GM18870 (cell line): ENCODE measurements at regions not wholly inside any gene's neighbourhood (a gene's known extent, or its start where the extent isn't known, plus 50 kb on each side); places are given as distances from the start of the nearest gene placed in this dataset.
"Not testable (repeated sequence)": the region's sequence is repeated elsewhere in the genome, so short reads cannot be mapped to it uniquely, and the experiment has no call there.

Experiments used
- ATAC-seq: cut with Tn5 transposase; IDR thresholded peaks from one replicate; pipeline ENCODE4 v1.9.1; 2021; ENCODE audit warnings: moderate library complexity; ENCODE audit not compliant: unreplicated experiment

GRCh38 chr17:20840987-20841865 lies 201.6 kb downstream of the USP22 start:
- ATAC-seq: not testable (repeated sequence)

DNA sequence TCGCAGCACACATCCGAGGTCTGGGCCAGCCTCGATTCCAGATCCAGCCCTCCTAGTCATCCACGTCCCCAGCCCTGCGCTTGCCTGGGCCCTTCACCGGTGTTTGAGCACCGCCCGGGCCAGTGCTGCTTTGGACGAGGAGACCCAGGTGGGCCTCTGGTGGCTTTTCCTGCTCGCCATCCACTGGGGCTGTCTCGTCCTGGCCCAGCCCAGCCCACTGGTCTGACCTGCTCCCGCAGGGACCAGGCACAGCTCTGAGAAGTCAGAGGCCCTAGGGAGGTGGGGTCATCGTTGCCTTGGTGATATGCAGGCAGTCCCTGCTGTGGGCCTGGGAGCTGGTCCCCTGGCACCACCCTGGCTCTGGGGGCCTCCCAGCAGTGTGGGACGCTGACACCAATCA lies 200.8 kb downstream of the USP22 start:
- not testable (repeated sequence) for ATAC-seq

- not testable (repeated sequence) for ATAC-seq
These were observed 199.6 kb downstream of the USP22 start for GRCh38 chr17:20843261-20843660.

- not testable (repeated sequence) for ATAC-seq
These were observed 198.8 kb downstream of the USP22 start for GRCh38 chr17:20843799-20844553.

DNA sequence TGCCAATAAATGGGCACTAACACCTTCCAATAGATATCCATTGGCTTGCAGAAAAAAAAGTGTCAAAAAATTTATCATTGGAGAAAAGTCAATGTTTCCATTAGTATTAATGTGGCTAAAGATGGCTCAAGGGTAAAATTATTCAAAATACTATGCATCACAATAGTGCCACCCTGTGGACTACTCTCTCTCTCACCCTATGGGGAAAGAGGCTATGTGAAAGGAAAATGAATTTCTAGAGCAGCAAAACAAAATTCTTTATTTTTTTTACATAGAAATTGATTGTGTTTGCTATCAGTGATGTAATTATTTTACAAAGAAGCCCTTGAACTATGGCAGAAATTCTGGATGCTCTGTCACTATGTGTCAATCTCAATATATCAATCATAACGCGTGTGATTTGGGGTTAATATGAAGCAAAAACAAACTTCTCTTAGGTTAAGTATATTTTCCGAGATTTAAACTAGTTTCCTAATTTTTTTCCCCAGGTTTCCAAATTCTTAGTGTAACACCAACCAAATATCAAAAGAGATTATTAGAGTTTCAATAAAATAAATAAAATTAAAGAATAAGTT lies 193.9 kb downstream of the USP22 start:
- not testable (repeated sequence) for ATAC-seq

GRCh38 chr17:20851591-20852238 lies 191.1 kb downstream of the USP22 start:
- ATAC-seq: not testable (repeated sequence)

GRCh38 chr17:20852239-20852989 lies 190.4 kb downstream of the USP22 start:
- no peak for ATAC-seq

GRCh38 chr17:20852990-20853370 lies 189.8 kb downstream of the USP22 start:
- ATAC-seq: no peak

- not testable (repeated sequence) for ATAC-seq
These were observed 186.8 kb downstream of the USP22 start for GRCh38 chr17:20855910-20856470.

GRCh38 chr17:20866444-20867209 lies 176.2 kb downstream of the USP22 start:
- not testable (repeated sequence) for ATAC-seq

GRCh38 chr17:20867436-20867937 lies 175.3 kb downstream of the USP22 start:
- ATAC-seq: not testable (repeated sequence)

DNA sequence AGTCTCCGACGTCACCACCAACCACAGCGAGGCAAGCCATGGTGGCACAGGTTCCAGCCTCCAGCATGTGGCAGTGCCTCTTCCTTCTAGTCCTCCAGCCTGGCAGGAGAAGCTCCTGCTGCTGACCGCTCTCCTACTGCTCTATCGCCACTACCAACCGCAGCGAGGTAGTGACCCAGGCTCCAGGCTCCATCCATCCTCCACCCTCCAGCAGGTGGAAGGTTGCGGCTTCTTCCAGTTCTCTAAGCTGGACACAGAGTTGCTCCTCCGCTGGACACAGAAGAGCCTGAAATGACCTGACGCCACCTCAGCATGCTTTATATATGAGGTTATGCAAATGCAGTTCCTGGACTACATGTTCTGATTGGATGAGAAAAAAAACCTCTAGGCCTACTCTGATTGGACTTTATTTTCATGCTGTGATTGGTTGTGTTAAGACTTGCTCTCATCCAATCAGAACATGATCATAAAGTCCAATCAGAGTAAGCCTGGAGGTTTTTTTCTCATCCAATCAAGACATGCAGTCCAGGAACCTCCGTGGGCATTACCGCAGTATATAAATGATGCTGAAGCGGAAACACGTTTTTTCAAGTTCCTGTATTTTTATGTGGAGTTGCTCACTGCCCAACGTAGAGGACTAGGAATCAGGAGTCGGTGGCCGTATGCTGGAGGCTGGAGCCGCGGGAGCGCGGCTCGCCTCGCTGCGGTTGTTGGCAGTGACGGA lies 174.7 kb downstream of the USP22 start:
- ATAC-seq: not testable (repeated sequence)

- not testable (repeated sequence) for ATAC-seq
These were observed 174.2 kb downstream of the USP22 start for GRCh38 chr17:20868662-20869007.

DNA sequence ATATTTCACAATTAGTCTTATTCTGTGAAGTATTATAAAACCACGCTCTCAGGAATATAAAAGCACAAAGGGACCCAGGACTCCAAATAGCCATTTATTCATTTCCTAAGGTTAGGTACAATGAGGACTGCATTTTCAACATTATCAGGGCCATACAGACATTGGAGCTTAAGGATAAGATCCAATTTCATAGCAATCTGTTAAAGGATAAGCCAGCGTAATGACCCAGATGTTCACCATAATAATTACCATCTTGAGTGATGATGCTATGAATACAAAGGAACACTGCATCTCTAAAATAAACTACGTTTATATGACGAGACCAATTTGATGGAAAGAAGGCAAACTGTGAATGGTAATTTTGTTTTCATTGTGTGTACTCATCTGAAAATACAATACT lies 169.6 kb downstream of the USP22 start:
- not testable (repeated sequence) for ATAC-seq

DNA sequence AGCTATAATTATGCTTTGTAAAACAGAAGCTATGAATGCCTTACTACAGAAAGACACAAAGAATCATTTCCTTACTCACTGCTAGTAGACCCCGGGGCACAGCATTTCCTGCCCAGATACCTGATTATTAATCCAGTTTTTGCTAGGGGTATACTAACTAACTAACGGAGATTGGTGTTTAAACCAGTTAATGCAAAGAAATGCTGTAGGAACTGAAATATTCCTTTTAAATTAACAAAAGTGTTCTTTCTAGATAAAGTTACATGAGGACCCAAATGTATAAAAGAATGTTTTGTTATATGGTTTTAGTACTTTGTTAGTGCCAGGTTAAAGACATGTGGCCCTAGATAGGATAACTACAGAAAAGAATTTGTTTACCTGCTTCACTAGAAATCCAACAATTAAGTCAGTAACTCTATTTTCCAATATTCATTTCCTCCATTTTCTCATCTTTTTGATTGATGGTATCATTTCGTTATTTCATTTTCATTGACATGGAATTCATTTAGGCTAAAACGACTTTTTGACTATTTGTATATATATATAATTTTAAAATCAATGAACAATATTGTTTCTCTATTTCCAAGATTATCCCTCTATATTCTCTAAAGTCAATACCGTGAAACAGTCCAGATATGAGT lies 169.0 kb downstream of the USP22 start:
- not testable (repeated sequence) for ATAC-seq

GRCh38 chr17:20877384-20877783 lies 165.4 kb downstream of the USP22 start:
- not testable (repeated sequence) for ATAC-seq

- ATAC-seq: no peak
These were observed 152.5 kb downstream of the USP22 start for GRCh38 chr17:20890338-20890737.

DNA sequence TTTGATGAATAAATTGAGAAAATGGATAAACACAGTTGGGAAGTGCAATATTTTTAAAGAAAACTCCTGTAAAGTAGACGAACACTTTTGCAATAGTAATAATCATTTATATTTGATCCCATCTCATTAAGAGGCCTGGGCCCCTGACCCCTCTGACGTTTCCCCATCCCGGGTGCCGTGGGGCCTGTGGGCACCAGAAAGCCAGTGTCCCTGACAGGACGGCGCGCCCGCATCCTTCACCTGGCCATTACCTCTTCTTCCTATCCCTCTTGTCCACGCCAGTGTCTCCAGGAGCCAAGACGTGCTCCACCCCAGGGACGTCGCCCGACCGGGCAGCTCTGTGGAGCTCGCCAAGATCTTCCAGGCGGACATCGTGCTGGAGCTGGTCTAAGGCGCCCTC lies 147.4 kb downstream of the USP22 start:
- not testable (repeated sequence) for ATAC-seq
